ENCODE measurements at regions not wholly inside any gene's neighbourhood (a gene's known extent, or its start where the extent isn't known, plus 50 kb on each side); places are given as distances from the start of the nearest gene placed in this dataset.

- TF ChIP-seq POLR2A (IDR thresholded peaks at IDR 0.05): no peak
- no peak for TF ChIP-seq CTCF (IDR thresholded peaks at IDR 0.05)
- no peak for TF ChIP-seq POLR2AphosphoS5 (IDR thresholded peaks at IDR 0.05)
These were observed 208.6 kb downstream of the DRD1 start for GRCh38 chr5:175235251-175235960.

Data from breast epithelium (tissue), 3 donors.